Heart left ventricle (tissue), 13 donors: ENCODE measurements at regions not wholly inside any gene's neighbourhood (a gene's known extent, or its start where the extent isn't known, plus 50 kb on each side); places are given as distances from the start of the nearest gene placed in this dataset.

Experiments used
- POLR2A ChIP-seq, 2 donors: fragments of 450-650 bp; IDR thresholded peaks; one replicate each; pipeline ENCODE4 v1.6.1; 2017; ENCODE audit warnings: antibody characterized with exemption in 2 of 2, mild to moderate bottlenecking in 2 of 2, moderate library complexity in 2 of 2
- TF ChIP-seq, protein P1 (sequence below), 12 donors: fragments of 200-600 bp; sonication (generic) in 4 of 12; IDR thresholded peaks; one replicate each; pipeline versions ENCODE4 v1.5.0 to v1.8.0; 2018 to 2022; ENCODE audit warnings: antibody characterized with exemption in 12 of 12, mild to moderate bottlenecking in 5 of 12
- donor health status: ischemic (EF 13 %, LVEDD 7.1; RV severe dilation, severe dysfunction).
- donor health status: DM: no; HTN: yes; CAD: no.
- donor health status: DM: no; HTN: no; CAD: no.
- donor health status: ischemic (EF 25% LVEDD 6.9; RV normal size, moderate dysfunction).
- donor health status: ischemic (EF 25% LVEDD 5.7; RV mildly dilated, moderate dysfunction).
- donor health status: ischemic (EF 35%, LVEDD 5.7; RV mildly dilated, moderate dysfunction).
- donor health status: nonischemic (EF 11% LVEDD 7.7; RV severe dilation, severe dysfunction).
- donor health status: DM: yes; HTN: yes; CAD: no.
- donor health status: PGD.
- donor health status: ischemic (EF 29% LVEDD 5.4; RV normal size, mild dysfunction).
- donor health status: nonischemic (EF 23%, LVEDD 6.1; RV moderate dilation, normal function).

DNA sequence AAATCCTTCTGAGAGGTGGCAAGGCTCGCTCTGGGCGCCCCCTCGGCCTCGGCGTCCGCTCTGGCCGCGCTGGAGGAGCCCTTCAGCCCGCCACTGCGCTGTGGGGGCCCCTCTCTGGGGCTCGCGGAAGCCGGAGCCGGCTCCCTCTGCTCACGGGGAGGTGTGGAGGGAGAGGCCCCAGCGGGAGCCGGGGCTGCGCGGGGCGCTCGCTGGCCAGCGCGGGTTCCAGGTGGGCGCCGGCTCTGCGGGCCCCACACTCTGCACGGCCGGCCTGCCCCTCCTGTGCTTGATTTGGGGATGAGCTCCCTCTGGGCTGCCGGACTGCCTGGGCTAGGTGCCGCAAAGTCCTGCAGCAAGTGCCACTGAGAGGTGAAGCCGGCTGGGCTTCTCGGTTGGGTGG is 1260.7 kb upstream of the PRMT6 start:
- TF ChIP-seq, protein P1, sequence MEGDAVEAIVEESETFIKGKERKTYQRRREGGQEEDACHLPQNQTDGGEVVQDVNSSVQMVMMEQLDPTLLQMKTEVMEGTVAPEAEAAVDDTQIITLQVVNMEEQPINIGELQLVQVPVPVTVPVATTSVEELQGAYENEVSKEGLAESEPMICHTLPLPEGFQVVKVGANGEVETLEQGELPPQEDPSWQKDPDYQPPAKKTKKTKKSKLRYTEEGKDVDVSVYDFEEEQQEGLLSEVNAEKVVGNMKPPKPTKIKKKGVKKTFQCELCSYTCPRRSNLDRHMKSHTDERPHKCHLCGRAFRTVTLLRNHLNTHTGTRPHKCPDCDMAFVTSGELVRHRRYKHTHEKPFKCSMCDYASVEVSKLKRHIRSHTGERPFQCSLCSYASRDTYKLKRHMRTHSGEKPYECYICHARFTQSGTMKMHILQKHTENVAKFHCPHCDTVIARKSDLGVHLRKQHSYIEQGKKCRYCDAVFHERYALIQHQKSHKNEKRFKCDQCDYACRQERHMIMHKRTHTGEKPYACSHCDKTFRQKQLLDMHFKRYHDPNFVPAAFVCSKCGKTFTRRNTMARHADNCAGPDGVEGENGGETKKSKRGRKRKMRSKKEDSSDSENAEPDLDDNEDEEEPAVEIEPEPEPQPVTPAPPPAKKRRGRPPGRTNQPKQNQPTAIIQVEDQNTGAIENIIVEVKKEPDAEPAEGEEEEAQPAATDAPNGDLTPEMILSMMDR (IDR thresholded peaks at IDR 0.05), result no peak
- no peak for TF ChIP-seq POLR2A (IDR thresholded peaks at IDR 0.05)
